B cell (primary cell): ENCODE measurements at regions not wholly inside any gene's neighbourhood (a gene's known extent, or its start where the extent isn't known, plus 50 kb on each side); places are given as distances from the start of the nearest gene placed in this dataset.
A peak's percentile ranks its signal among the peaks of the same experiment; 100 is the strongest.

Source experiments
- ATAC-seq: fragments of 200-7000 bp; cut with Tn5 transposase; one replicate; pipeline ENCODE4 v1.10.0; 2021; ENCODE audit warnings: low read depth, mild to moderate bottlenecking, moderate number of reproducible peaks, moderate library complexity
- CTCF ChIA-PET: fragments of 350-600 bp; sonication (Branson Sonifier 250); formaldehyde crosslinking; loops from one replicate; lab custom pipeline; 2021; ENCODE audit warnings: antibody characterized with exemption, inconsistent platforms; lab: Charles Lee
- POLR2A ChIA-PET: fragments of 350-600 bp; sonication (Branson Sonifier 250); formaldehyde crosslinking; loops from one replicate; lab custom pipeline; 2021; ENCODE audit warnings: antibody characterized with exemption; lab: Charles Lee
- DNase-seq: peaks from one replicate; pipeline ENCODE4 v3.0.0; 2013
- H2AFZ ChIP-seq: 2 replicates; pipeline ENCODE4 v1.6.1; 2012; ENCODE audit warnings: mild to moderate bottlenecking, low read depth, low read length; ENCODE audit not compliant: insufficient read depth, poor library complexity, severe bottlenecking
- H3K27ac ChIP-seq, 2 donors: 1 replicate in 1 of 2; 2 replicates in 1 of 2; pipeline ENCODE4 v1.5.1; 2012 to 2013; ENCODE audit warnings: low read length in 2 of 2, mild to moderate bottlenecking in 2 of 2, moderate library complexity in 1 of 2
- H3K27me3 ChIP-seq, 4 experiments: fragments of 200-600 bp in 1 of 4; sonication (generic) in 1 of 4; replicated peaks in 1 of 4; 1 replicate in 2 of 4; 2 replicates in 2 of 4; pipeline versions ENCODE4 v1.6.1 to v1.7.0; 2013 to 2016; ENCODE audit warnings: low read length in 3 of 4, mild to moderate bottlenecking in 2 of 4, mixed read lengths in 1 of 4, moderate library complexity in 1 of 4; ENCODE audit not compliant: insufficient read depth in 4 of 4, control insufficient read depth in 3 of 4; ENCODE audit errors: control extremely low read depth in 1 of 4
- H3K36me3 ChIP-seq, 2 experiments: replicated peaks in 1 of 2; 1 replicate in 1 of 2; 2 replicates in 1 of 2; pipeline versions ENCODE4 v1.6.1 to v1.7.1; 2013; ENCODE audit warnings: low read length in 1 of 2; ENCODE audit not compliant: insufficient read depth in 2 of 2, control insufficient read depth in 1 of 2; ENCODE audit errors: control extremely low read depth in 1 of 2, extremely low read depth in 1 of 2
- H3K4me1 ChIP-seq, 2 donors: fragments of 200-600 bp in 1 of 2; sonication (generic) in 1 of 2; 1 replicate in 1 of 2; 2 replicates in 1 of 2; pipeline versions ENCODE4 v1.5.1 to v1.6.1; 2013 to 2017; ENCODE audit warnings: low read length in 2 of 2; ENCODE audit not compliant: control insufficient read depth in 2 of 2, insufficient read depth in 2 of 2
- H3K4me2 ChIP-seq: replicated peaks from 2 replicates; pipeline ENCODE3; 2012; ENCODE audit warnings: mild to moderate bottlenecking, low read depth, low read length; ENCODE audit not compliant: poor library complexity, severe bottlenecking
- H3K4me3 ChIP-seq, 5 experiments: fragments of 200-600 bp in 1 of 5; sonication (generic) in 1 of 5; 1 replicate in 3 of 5; 2 replicates in 2 of 5; pipeline versions ENCODE4 v1.5.1 to v1.7.0; 2011 to 2016; ENCODE audit warnings: low read length in 4 of 5, mild to moderate bottlenecking in 4 of 5, low read depth in 2 of 5, control low read depth in 1 of 5, moderate library complexity in 1 of 5; ENCODE audit not compliant: insufficient read depth in 1 of 5; ENCODE audit errors: control extremely low read depth in 1 of 5, extremely low read depth in 1 of 5
- H3K79me2 ChIP-seq: fragments of 200-600 bp; sonication (generic); one replicate; pipeline ENCODE4 v1.6.0; 2016; ENCODE audit warnings: low read length; ENCODE audit not compliant: control insufficient read depth, insufficient read depth
- H3K9ac ChIP-seq: fragments of 200-600 bp; sonication (generic); 2 replicates; pipeline ENCODE4 v1.6.1; 2017; ENCODE audit warnings: mild to moderate bottlenecking, low read length, moderate library complexity
- H3K9me3 ChIP-seq, 3 donors: one replicate each; pipeline versions ENCODE4 v1.6.1 to v1.7.1; 2013; ENCODE audit warnings: low read length in 2 of 3; ENCODE audit not compliant: control insufficient read depth in 2 of 3, insufficient read depth in 1 of 3; ENCODE audit errors: control extremely low read depth in 1 of 3
- H4K20me1 ChIP-seq: 2 replicates; pipeline ENCODE4 v1.6.0; 2012; ENCODE audit warnings: mild to moderate bottlenecking, low read length; ENCODE audit not compliant: insufficient read depth, control insufficient read depth, poor library complexity, severe bottlenecking
- H3K27ac Mint-ChIP-seq: one replicate; pipeline ENCODE4 v1.8.0; 2021; ENCODE audit warnings: mixed read lengths
- H3K27me3 Mint-ChIP-seq: one replicate; pipeline ENCODE4 v1.8.0; 2021; ENCODE audit warnings: mixed read lengths
- H3K4me1 Mint-ChIP-seq: one replicate; pipeline ENCODE4 v1.8.0; 2021; ENCODE audit warnings: mixed read lengths
- H3K4me3 Mint-ChIP-seq: one replicate; pipeline ENCODE4 v1.8.0; 2021; ENCODE audit warnings: mixed read lengths
- H3K9me3 Mint-ChIP-seq: one replicate; pipeline ENCODE4 v1.8.0; 2022; ENCODE audit warnings: mixed read lengths; ENCODE audit not compliant: insufficient read depth
- CTCF ChIP-seq: fragments of 200-600 bp; IDR thresholded peaks from one replicate; pipeline ENCODE4 v1.8.0; 2022; ENCODE audit warnings: antibody characterized with exemption, mild to moderate bottlenecking
- EZH2 ChIP-seq: IDR thresholded peaks from 2 replicates; pipeline ENCODE4 v1.6.1; 2012; ENCODE audit warnings: borderline replicate concordance, low read depth, mild to moderate bottlenecking, moderate library complexity, low read length; ENCODE audit not compliant: insufficient read depth, poor library complexity, severe bottlenecking
- WGBS: methylation state at CpG from one replicate; pipeline ENCODE4 v1.1.5; 2013; ENCODE audit warnings: missing lambda C conversion rate; ENCODE audit not compliant: insufficient coverage; 5-methylcytosine and 5-hydroxymethylcytosine counted together
- intact Hi-C: fragments of 100-400 bp; cut with micrococcal nuclease; formaldehyde crosslinking; loops from one replicate; pipeline ENCODE4 v1.10.0; 2022

- Histone ChIP-seq H3K9ac (no peak overlapping the region), H3K4me1 (peaks cover 29 to 30% of the 10 kb centered on the region in 2 donors), H3K27me3 (no peaks in the 10 kb centered on the region), H3K36me3 (no peaks in the 10 kb centered on the region), H3K79me2 (no peaks in the 10 kb centered on the region), H3K4me2 (peak overlapping the region; percentile 58), H2AFZ (no peak overlapping the region), H3K4me3 (no peak overlapping the region), H3K9me3 (no peaks in the 10 kb centered on the region), H3K27ac (no peak overlapping the region), H4K20me1 (no peaks in the 10 kb centered on the region)
- no peak overlapping the region for H3K4me3 Mint-ChIP-seq
- intact Hi-C loops: no loop called here
- H3K27me3 Mint-ChIP-seq: no peaks in the 10 kb centered on the region
- POLR2A ChIA-PET: no interaction called here
- 100% methylated on average over 2 of the region's 9 CpGs for WGBS
- ATAC-seq (no peak), DNase-seq (no peak)
- H3K27ac Mint-ChIP-seq: no peak overlapping the region
- no peaks in the 10 kb centered on the region for H3K9me3 Mint-ChIP-seq
- CTCF ChIA-PET: no interaction called here
- peaks cover 40% of the 10 kb centered on the region for H3K4me1 Mint-ChIP-seq
- TF ChIP-seq EZH2: no peak
- no peak for TF ChIP-seq CTCF
Measured at GRCh38 chr9:99509065-99509745, 287.1 kb downstream of the SEC61B start.

- H3K36me3 ChIP-seq: no peaks in the 10 kb centered on the region
- peak overlapping the region; percentile 50 for H2AFZ ChIP-seq
- Mint-ChIP-seq H3K4me3 (peak overlapping the region; percentile 57), H3K4me1 (peaks cover 46% of the 10 kb centered on the region), H3K27me3 (no peaks in the 10 kb centered on the region), H3K9me3 (no peaks in the 10 kb centered on the region), H3K27ac (peak overlapping the region; percentile 43)
- H3K4me2 ChIP-seq: peak overlapping the region; percentile 58
- peak overlapping the region in 2 of 5 experiments; percentile 8 to 23 for H3K4me3 ChIP-seq
- no peak overlapping the region for H3K9ac ChIP-seq
- ChIA-PET CTCF (no interaction called here), POLR2A (no interaction called here)
- no CpG with 5 or more reads among the region's 4 CpGs for WGBS
- H3K9me3 ChIP-seq: no peaks in the 10 kb centered on the region
- no peaks in the 10 kb centered on the region for H4K20me1 ChIP-seq
- intact Hi-C loops: loop anchor here (10.0 kb wide), 3 partner anchors 255 to 325 kb away; no protein-coding TSS in a partner anchor
- no peaks in the 10 kb centered on the region for H3K79me2 ChIP-seq
- DNase-seq (peak; percentile 64), ATAC-seq (peak; percentile 67)
- H3K27me3 ChIP-seq: no peaks in the 10 kb centered on the region
- H3K4me1 ChIP-seq: peaks cover 37 to 38% of the 10 kb centered on the region in 2 donors
- no peak overlapping the region for H3K27ac ChIP-seq
- TF ChIP-seq CTCF: no peak
- TF ChIP-seq EZH2: no peak
Measured at GRCh38 chr9:99509900-99510535, 287.9 kb downstream of the SEC61B start.
